Keratinocyte (primary cell): ENCODE measurements at regions not wholly inside any gene's neighbourhood (a gene's known extent, or its start where the extent isn't known, plus 50 kb on each side); places are given as distances from the start of the nearest gene placed in this dataset.

Experiments
- DNase-seq: peaks from one replicate; pipeline ENCODE4 v3.0.0-alpha.2; 2011; ENCODE audit warnings: low read depth, missing footprints, low spot score
- FAIRE-seq: peaks from 2 replicates; lab custom pipeline; 2011; peaks lifted over from hg19 to GRCh38; lab: Jason Lieb, UNC
- H2AFZ ChIP-seq: 2 replicates; pipeline ENCODE4 v1.6.0; 2012; ENCODE audit warnings: low read length, control low read depth, inconsistent platforms; ENCODE audit not compliant: control insufficient read depth
- H3K27ac ChIP-seq: 2 replicates; pipeline ENCODE4 v1.5.1; 2011; ENCODE audit warnings: low read length; ENCODE audit not compliant: control insufficient read depth, insufficient read depth
- H3K27me3 ChIP-seq: 3 replicates; pipeline ENCODE4 v1.6.0; 2011; ENCODE audit warnings: low read length; ENCODE audit not compliant: control insufficient read depth, insufficient read depth; ENCODE audit errors: extremely low read depth
- H3K36me3 ChIP-seq, 2 experiments: 2 replicates in 1 of 2; 3 replicates in 1 of 2; pipeline ENCODE4 v1.5.1; 2011; ENCODE audit warnings: low read length in 2 of 2, mild to moderate bottlenecking in 1 of 2; ENCODE audit not compliant: control insufficient read depth in 2 of 2, insufficient read depth in 2 of 2; ENCODE audit errors: extremely low read depth in 1 of 2
- H3K4me1 ChIP-seq: 3 replicates; pipeline ENCODE4 v1.5.1; 2011; ENCODE audit warnings: low read length; ENCODE audit not compliant: control insufficient read depth, insufficient read depth; ENCODE audit errors: extremely low read depth
- H3K4me2 ChIP-seq: 3 replicates; pipeline ENCODE4 v1.6.0; 2011; ENCODE audit warnings: low read depth, low read length; ENCODE audit not compliant: control insufficient read depth, insufficient read depth; ENCODE audit errors: extremely low read depth
- H3K4me3 ChIP-seq, 3 experiments: fragments of 200-600 bp in 1 of 3; sonication (generic) in 1 of 3; 2 replicates in 2 of 3; 3 replicates in 1 of 3; pipeline ENCODE4 v1.5.1; 2011 to 2016; ENCODE audit warnings: low read length in 3 of 3, mild to moderate bottlenecking in 3 of 3, control low read depth in 2 of 3, inconsistent platforms in 1 of 3, low read depth in 1 of 3, mixed read lengths in 1 of 3, mixed run types in 1 of 3, moderate library complexity in 1 of 3; ENCODE audit not compliant: control insufficient read depth in 2 of 3, insufficient read depth in 2 of 3; ENCODE audit errors: extremely low read depth in 1 of 3
- H3K79me2 ChIP-seq: 2 replicates; pipeline ENCODE4 v1.6.0; 2012; ENCODE audit warnings: low read length; ENCODE audit not compliant: control insufficient read depth, insufficient read depth
- H3K9ac ChIP-seq: 3 replicates; pipeline ENCODE4 v1.6.0; 2011; ENCODE audit warnings: low read length; ENCODE audit not compliant: control insufficient read depth, insufficient read depth; ENCODE audit errors: extremely low read depth
- H3K9me1 ChIP-seq: 3 replicates; pipeline ENCODE4 v1.6.0; 2011; ENCODE audit warnings: low read length; ENCODE audit not compliant: control insufficient read depth, insufficient read depth; ENCODE audit errors: extremely low read depth
- H3K9me3 ChIP-seq: 2 replicates; pipeline ENCODE4 v1.5.1; 2012; ENCODE audit warnings: low read depth, low read length; ENCODE audit not compliant: control insufficient read depth
- H4K20me1 ChIP-seq: 3 replicates; pipeline ENCODE4 v1.6.0; 2011; ENCODE audit warnings: low read length; ENCODE audit not compliant: control insufficient read depth, insufficient read depth; ENCODE audit errors: extremely low read depth
- EZH2 ChIP-seq: IDR thresholded peaks from one replicate; pipeline ENCODE4 v1.6.1; 2012; ENCODE audit warnings: inconsistent platforms, mild to moderate bottlenecking, low read length, moderate library complexity
- dilution Hi-C: fragments of 300-500 bp; cut with MboI; formaldehyde crosslinking; loops from one replicate; pipeline ENCODE4 v1.7.0; 2020; ENCODE audit warnings: low sequenced_read_pairs; ENCODE audit not compliant: extremely low pct_ligation_motif_present
- TF ChIP-seq, protein P1 (sequence below), 3 experiments: IDR thresholded peaks in 1 of 3; conservative IDR thresholded peaks in 1 of 3; optimal IDR thresholded peaks in 1 of 3; 2 replicates in 2 of 3; 3 replicates in 1 of 3; pipeline versions ENCODE3 to v1.5.1; 2011; ENCODE audit warnings: low read length in 3 of 3, mild to moderate bottlenecking in 3 of 3, moderate library complexity in 2 of 3, control low read depth in 1 of 3, inconsistent platforms in 1 of 3; ENCODE audit not compliant: insufficient read depth in 2 of 3; ENCODE audit errors: extremely low read depth in 1 of 3

DNA sequence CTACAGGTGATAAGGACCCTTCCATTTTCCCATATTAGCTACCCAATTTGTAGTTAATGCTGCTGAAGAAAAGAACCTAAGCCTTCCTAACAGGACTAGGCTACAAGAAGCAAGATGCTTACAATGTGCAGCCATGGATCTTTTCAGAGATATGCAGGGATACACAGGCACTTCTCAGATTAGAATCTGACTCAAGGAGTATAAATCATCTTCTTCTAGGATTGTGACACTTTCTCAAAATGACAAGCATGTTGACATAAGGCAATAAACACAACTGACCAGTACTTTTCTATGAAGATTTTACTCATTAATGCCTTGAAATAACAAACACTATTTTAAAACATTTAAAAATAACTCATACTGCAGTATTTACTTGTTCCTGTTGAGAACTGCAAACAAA is 127.9 kb upstream of the ACVR2A start:
- TF ChIP-seq, protein P1, sequence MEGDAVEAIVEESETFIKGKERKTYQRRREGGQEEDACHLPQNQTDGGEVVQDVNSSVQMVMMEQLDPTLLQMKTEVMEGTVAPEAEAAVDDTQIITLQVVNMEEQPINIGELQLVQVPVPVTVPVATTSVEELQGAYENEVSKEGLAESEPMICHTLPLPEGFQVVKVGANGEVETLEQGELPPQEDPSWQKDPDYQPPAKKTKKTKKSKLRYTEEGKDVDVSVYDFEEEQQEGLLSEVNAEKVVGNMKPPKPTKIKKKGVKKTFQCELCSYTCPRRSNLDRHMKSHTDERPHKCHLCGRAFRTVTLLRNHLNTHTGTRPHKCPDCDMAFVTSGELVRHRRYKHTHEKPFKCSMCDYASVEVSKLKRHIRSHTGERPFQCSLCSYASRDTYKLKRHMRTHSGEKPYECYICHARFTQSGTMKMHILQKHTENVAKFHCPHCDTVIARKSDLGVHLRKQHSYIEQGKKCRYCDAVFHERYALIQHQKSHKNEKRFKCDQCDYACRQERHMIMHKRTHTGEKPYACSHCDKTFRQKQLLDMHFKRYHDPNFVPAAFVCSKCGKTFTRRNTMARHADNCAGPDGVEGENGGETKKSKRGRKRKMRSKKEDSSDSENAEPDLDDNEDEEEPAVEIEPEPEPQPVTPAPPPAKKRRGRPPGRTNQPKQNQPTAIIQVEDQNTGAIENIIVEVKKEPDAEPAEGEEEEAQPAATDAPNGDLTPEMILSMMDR (optimal IDR thresholded peaks at IDR 0.05 in 1 of 3, IDR thresholded peaks at IDR 0.05 in 1 of 3, conservative IDR thresholded peaks at IDR 0.05 in 1 of 3; ENCODE audit: extremely low read depth in 1 of 3, insufficient read depth in 2 of 3, low read length in 3 of 3): no peak
- no peak for TF ChIP-seq EZH2
- DNase-seq: no peak
- Histone ChIP-seq H3K4me3 (no peak overlapping the region), H3K36me3 (no peaks in the 10 kb centered on the region), H3K79me2 (no peaks in the 10 kb centered on the region), H3K27me3 (no peaks in the 10 kb centered on the region), H3K4me2 (no peak overlapping the region), H3K9ac (no peak overlapping the region), H4K20me1 (no peaks in the 10 kb centered on the region), H3K9me3 (no peaks in the 10 kb centered on the region), H3K9me1 (no peaks in the 10 kb centered on the region), H3K4me1 (no peaks in the 10 kb centered on the region), H3K27ac (no peak overlapping the region), H2AFZ (no peak overlapping the region)
- FAIRE-seq: no peak
- dilution Hi-C loops: no loop called here

DNA sequence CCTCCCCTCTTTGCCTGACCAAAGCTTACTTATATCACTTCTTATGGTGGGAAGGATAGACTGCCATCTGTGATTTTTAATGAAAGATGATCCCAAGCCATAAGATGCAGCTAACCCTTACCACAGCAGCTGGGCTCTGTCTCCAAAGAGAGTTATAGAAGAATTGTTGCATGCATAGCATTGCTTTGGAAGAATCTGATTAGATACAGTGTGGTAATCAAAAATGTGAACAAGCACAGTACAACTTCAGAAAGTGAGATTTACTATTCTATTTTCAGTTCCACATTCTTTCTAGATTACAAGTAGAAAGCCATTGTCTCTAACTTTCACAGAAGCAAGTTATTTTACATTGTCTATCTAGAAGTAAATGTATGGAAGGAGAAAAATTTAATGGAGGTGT is 129.0 kb upstream of the ACVR2A start:
- FAIRE-seq (no peak), DNase-seq (no peak)
- no peak overlapping the region for H3K4me2 ChIP-seq
- no peak overlapping the region for H3K27ac ChIP-seq
- TF ChIP-seq, protein P1 (optimal IDR thresholded peaks at IDR 0.05 in 1 of 3, IDR thresholded peaks at IDR 0.05 in 1 of 3, conservative IDR thresholded peaks at IDR 0.05 in 1 of 3; ENCODE audit: extremely low read depth in 1 of 3, insufficient read depth in 2 of 3, low read length in 3 of 3): no peak
- no peak for TF ChIP-seq EZH2
- H3K9me3 ChIP-seq: no peaks in the 10 kb centered on the region
- H3K27me3 ChIP-seq: no peaks in the 10 kb centered on the region
- no peak overlapping the region for H3K9ac ChIP-seq
- no peaks in the 10 kb centered on the region for H3K79me2 ChIP-seq
- H3K4me1 ChIP-seq: peaks cover 2% of the 10 kb centered on the region
- no peak overlapping the region for H2AFZ ChIP-seq
- H3K4me3 ChIP-seq: no peak overlapping the region
- no peaks in the 10 kb centered on the region for H4K20me1 ChIP-seq
- dilution Hi-C loops: no loop called here
- no peaks in the 10 kb centered on the region for H3K36me3 ChIP-seq
- no peaks in the 10 kb centered on the region for H3K9me1 ChIP-seq
